ENCODE measurements at regions not wholly inside any gene's neighbourhood (a gene's known extent, or its start where the extent isn't known, plus 50 kb on each side); places are given as distances from the start of the nearest gene placed in this dataset.

DNA sequence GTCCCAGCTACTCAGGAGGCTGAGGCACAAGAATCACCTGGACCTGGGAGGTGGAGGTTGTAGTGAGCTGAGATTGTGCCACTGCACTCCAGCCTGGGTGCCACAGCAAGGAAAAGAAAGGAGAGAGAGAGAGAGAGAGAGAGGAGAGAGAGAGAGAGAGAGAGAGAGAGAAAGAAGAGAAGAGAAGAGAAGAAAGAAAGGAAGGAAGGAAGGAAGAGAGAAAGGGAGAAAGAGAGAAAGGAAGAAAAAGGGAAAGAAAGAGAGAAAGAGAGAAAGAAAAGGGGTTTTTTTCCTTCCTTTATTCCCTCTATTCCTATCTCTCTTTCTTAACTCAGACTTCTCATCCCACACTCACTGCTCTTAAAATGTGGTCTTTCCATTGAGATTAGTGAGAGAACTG lies 238.7 kb upstream of the PRDM1 start (continued):
- TF ChIP-seq, protein P1, sequence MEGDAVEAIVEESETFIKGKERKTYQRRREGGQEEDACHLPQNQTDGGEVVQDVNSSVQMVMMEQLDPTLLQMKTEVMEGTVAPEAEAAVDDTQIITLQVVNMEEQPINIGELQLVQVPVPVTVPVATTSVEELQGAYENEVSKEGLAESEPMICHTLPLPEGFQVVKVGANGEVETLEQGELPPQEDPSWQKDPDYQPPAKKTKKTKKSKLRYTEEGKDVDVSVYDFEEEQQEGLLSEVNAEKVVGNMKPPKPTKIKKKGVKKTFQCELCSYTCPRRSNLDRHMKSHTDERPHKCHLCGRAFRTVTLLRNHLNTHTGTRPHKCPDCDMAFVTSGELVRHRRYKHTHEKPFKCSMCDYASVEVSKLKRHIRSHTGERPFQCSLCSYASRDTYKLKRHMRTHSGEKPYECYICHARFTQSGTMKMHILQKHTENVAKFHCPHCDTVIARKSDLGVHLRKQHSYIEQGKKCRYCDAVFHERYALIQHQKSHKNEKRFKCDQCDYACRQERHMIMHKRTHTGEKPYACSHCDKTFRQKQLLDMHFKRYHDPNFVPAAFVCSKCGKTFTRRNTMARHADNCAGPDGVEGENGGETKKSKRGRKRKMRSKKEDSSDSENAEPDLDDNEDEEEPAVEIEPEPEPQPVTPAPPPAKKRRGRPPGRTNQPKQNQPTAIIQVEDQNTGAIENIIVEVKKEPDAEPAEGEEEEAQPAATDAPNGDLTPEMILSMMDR (IDR thresholded peaks at IDR 0.05; ENCODE audit: low read depth, low read length, missing input control) = no peak
- TF ChIP-seq SP1 (IDR thresholded peaks at IDR 0.05) = no peak

DNA sequence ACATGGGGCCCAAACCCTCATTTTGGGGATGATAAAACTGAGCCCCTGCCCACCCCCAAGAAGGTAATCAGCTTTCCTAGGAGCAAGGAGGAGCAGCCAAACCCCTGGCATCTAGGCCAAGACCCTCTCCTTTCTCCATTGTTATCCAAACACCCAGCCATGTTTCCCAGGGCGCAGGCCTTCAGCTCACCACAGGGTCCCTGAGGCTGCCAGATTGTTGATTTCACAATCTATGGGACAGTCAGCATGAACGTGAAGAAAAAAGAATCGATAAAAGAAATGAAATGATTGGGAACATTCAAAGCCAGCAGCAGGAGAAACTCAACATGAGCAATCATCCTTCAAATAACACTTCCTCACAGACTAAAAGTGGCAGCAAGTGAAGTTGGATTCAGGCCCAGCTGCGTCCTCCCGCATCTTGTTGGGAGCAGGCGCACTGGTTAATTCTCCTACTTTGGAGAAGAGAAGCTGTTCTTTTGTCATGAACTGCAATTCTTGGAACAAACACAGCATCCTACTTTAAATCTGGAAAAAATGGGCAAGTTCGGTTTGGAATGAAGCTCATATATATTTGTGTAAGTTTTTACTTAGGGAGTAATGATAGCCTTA lies 241.8 kb upstream of the PRDM1 start:
- Histone ChIP-seq H3K9ac (ENCODE audit: low read depth in 1 of 2, low read length in 2 of 2) (no peak overlapping the region), H3K4me3 (ENCODE audit: low read depth in 1 of 3, low read length in 3 of 3) (no peak overlapping the region), H3K4me1 (ENCODE audit: control insufficient read depth in 4 of 4, insufficient read depth in 4 of 4, low read length in 3 of 4) (no peaks in the 10 kb centered on the region), H3K27me3 (ENCODE audit: control insufficient read depth in 4 of 4, insufficient read depth in 4 of 4, low read length in 3 of 4) (no peaks in the 10 kb centered on the region), H3K27ac (ENCODE audit: low read depth in 1 of 2, low read length in 2 of 2) (no peak overlapping the region), H3K9me3 (ENCODE audit: control insufficient read depth in 4 of 4, low read length in 3 of 4) (no peaks in the 10 kb centered on the region), H3K36me3 (ENCODE audit: control insufficient read depth in 4 of 4, insufficient read depth in 3 of 4, low read depth in 1 of 4, low read length in 3 of 4) (no peaks in the 10 kb centered on the region)
- TF ChIP-seq, protein P2, sequence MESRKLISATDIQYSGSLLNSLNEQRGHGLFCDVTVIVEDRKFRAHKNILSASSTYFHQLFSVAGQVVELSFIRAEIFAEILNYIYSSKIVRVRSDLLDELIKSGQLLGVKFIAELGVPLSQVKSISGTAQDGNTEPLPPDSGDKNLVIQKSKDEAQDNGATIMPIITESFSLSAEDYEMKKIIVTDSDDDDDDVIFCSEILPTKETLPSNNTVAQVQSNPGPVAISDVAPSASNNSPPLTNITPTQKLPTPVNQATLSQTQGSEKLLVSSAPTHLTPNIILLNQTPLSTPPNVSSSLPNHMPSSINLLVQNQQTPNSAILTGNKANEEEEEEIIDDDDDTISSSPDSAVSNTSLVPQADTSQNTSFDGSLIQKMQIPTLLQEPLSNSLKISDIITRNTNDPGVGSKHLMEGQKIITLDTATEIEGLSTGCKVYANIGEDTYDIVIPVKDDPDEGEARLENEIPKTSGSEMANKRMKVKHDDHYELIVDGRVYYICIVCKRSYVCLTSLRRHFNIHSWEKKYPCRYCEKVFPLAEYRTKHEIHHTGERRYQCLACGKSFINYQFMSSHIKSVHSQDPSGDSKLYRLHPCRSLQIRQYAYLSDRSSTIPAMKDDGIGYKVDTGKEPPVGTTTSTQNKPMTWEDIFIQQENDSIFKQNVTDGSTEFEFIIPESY (IDR thresholded peaks at IDR 0.05) = no peak
- TF ChIP-seq SP1 (IDR thresholded peaks at IDR 0.05) (no peak), RAD21 (IDR thresholded peaks at IDR 0.05) (no peak), HNF4G (IDR thresholded peaks at IDR 0.05) (no peak), NR2F2 (IDR thresholded peaks at IDR 0.05) (no peak), JUND (IDR thresholded peaks at IDR 0.05) (no peak), GABPA (IDR thresholded peaks at IDR 0.05 in 1 of 2, conservative IDR thresholded peaks at IDR 0.05 in 1 of 2) (no peak)
- TF ChIP-seq, protein P1 (IDR thresholded peaks at IDR 0.05; ENCODE audit: low read depth, low read length, missing input control) = no peak
- TF ChIP-seq, protein P3, sequence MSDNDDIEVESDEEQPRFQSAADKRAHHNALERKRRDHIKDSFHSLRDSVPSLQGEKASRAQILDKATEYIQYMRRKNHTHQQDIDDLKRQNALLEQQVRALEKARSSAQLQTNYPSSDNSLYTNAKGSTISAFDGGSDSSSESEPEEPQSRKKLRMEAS (IDR thresholded peaks at IDR 0.05) = no peak
- 84% methylated on average over 7 of the region's 7 CpGs for WGBS
- DNase-seq (ENCODE audit: low spot score) = no peak

DNA sequence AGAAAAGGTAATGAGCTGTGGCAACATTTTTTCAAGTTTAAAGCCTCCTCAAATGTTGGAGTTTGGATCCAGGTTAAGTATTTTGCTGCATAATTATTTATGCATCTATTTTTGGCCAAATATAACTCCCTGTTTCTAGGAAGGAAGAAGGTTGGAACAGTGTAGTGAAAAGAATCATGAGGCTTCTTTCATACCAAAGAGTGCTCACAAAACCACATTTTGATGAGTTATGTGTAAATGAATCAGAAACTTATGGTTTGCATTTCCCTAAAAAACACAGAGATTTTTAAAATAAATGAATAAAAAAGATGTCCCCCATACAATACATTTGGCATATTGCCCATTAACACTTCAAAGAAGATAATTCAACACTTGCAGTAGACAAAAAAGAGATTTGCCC lies 246.9 kb upstream of the PRDM1 start:
- no peaks in the 10 kb centered on the region for H3K27me3 ChIP-seq (ENCODE audit: control insufficient read depth in 4 of 4, insufficient read depth in 4 of 4, low read length in 3 of 4)
- H3K4me3 ChIP-seq (ENCODE audit: low read depth in 1 of 3, low read length in 3 of 3) = no peak overlapping the region
- H3K36me3 ChIP-seq (ENCODE audit: control insufficient read depth in 4 of 4, insufficient read depth in 3 of 4, low read depth in 1 of 4, low read length in 3 of 4) = no peaks in the 10 kb centered on the region
- H3K27ac ChIP-seq (ENCODE audit: low read depth in 1 of 2, low read length in 2 of 2) = no peak overlapping the region
- no peaks in the 10 kb centered on the region for H3K4me1 ChIP-seq (ENCODE audit: control insufficient read depth in 4 of 4, insufficient read depth in 4 of 4, low read length in 3 of 4)
- H3K9ac ChIP-seq (ENCODE audit: low read depth in 1 of 2, low read length in 2 of 2) = no peak overlapping the region
- H3K9me3 ChIP-seq (ENCODE audit: control insufficient read depth in 4 of 4, low read length in 3 of 4) = no peaks in the 10 kb centered on the region
- TF ChIP-seq YY1 (IDR thresholded peaks at IDR 0.05) (no peak), RAD21 (IDR thresholded peaks at IDR 0.05) (no peak), EGR1 (IDR thresholded peaks at IDR 0.05; ENCODE audit: low read depth in 2 of 2) (no peak)
- TF ChIP-seq, protein P4, sequence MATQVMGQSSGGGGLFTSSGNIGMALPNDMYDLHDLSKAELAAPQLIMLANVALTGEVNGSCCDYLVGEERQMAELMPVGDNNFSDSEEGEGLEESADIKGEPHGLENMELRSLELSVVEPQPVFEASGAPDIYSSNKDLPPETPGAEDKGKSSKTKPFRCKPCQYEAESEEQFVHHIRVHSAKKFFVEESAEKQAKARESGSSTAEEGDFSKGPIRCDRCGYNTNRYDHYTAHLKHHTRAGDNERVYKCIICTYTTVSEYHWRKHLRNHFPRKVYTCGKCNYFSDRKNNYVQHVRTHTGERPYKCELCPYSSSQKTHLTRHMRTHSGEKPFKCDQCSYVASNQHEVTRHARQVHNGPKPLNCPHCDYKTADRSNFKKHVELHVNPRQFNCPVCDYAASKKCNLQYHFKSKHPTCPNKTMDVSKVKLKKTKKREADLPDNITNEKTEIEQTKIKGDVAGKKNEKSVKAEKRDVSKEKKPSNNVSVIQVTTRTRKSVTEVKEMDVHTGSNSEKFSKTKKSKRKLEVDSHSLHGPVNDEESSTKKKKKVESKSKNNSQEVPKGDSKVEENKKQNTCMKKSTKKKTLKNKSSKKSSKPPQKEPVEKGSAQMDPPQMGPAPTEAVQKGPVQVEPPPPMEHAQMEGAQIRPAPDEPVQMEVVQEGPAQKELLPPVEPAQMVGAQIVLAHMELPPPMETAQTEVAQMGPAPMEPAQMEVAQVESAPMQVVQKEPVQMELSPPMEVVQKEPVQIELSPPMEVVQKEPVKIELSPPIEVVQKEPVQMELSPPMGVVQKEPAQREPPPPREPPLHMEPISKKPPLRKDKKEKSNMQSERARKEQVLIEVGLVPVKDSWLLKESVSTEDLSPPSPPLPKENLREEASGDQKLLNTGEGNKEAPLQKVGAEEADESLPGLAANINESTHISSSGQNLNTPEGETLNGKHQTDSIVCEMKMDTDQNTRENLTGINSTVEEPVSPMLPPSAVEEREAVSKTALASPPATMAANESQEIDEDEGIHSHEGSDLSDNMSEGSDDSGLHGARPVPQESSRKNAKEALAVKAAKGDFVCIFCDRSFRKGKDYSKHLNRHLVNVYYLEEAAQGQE (IDR thresholded peaks at IDR 0.05) = no peak
- DNase-seq (ENCODE audit: low spot score) = no peak
